ENCODE measurements at regions not wholly inside any gene's neighbourhood (a gene's known extent, or its start where the extent isn't known, plus 50 kb on each side); places are given as distances from the start of the nearest gene placed in this dataset.

- no peak for DNase-seq (ENCODE audit: low read depth, low spot score)
- Histone ChIP-seq H3K27ac (ENCODE audit: low read length) (no peak overlapping the region), H3K4me1 (ENCODE audit: control insufficient read depth, insufficient read depth, low read length) (no peaks in the 10 kb centered on the region), H3K9me3 (ENCODE audit: control insufficient read depth, insufficient read depth, low read depth, low read length) (no peaks in the 10 kb centered on the region), H3K4me3 (ENCODE audit: low read depth in 2 of 2, low read length in 2 of 2) (no peak overlapping the region), H3K36me3 (ENCODE audit: control insufficient read depth, insufficient read depth, low read length) (no peaks in the 10 kb centered on the region), H3K27me3 (ENCODE audit: control insufficient read depth, insufficient read depth, low read length) (0 out of 2 replicates have a peak, but pooled peaks cover 2% of the 10 kb centered on the region)
- no TSS peak for BruUV-seq (replicated peaks)
- intact Hi-C loops (cut with micrococcal nuclease; ENCODE audit: unreplicated experiment) (no loop called here), in situ Hi-C loops (cut with HindIII; ENCODE audit: low pct_unique_long_range_greater_than_20kb, low sequenced_read_pairs) (no loop called here)
- CTCF ChIA-PET = no interaction called here
- no peak for ATAC-seq
- POLR2A ChIA-PET = no interaction called here
- TF ChIP-seq POLR2AphosphoS5 (IDR thresholded peaks at IDR 0.05; ENCODE audit: low read depth, low read length) = no peak
- TF ChIP-seq, protein P1, sequence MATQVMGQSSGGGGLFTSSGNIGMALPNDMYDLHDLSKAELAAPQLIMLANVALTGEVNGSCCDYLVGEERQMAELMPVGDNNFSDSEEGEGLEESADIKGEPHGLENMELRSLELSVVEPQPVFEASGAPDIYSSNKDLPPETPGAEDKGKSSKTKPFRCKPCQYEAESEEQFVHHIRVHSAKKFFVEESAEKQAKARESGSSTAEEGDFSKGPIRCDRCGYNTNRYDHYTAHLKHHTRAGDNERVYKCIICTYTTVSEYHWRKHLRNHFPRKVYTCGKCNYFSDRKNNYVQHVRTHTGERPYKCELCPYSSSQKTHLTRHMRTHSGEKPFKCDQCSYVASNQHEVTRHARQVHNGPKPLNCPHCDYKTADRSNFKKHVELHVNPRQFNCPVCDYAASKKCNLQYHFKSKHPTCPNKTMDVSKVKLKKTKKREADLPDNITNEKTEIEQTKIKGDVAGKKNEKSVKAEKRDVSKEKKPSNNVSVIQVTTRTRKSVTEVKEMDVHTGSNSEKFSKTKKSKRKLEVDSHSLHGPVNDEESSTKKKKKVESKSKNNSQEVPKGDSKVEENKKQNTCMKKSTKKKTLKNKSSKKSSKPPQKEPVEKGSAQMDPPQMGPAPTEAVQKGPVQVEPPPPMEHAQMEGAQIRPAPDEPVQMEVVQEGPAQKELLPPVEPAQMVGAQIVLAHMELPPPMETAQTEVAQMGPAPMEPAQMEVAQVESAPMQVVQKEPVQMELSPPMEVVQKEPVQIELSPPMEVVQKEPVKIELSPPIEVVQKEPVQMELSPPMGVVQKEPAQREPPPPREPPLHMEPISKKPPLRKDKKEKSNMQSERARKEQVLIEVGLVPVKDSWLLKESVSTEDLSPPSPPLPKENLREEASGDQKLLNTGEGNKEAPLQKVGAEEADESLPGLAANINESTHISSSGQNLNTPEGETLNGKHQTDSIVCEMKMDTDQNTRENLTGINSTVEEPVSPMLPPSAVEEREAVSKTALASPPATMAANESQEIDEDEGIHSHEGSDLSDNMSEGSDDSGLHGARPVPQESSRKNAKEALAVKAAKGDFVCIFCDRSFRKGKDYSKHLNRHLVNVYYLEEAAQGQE (IDR thresholded peaks at IDR 0.05; ENCODE audit: insufficient read depth in 1 of 2, low read depth in 2 of 2, low read length in 1 of 2) = no peak
- TF ChIP-seq TCF7L2 (IDR thresholded peaks at IDR 0.05; ENCODE audit: low read depth, low read length) = no peak
- TF ChIP-seq, protein P2, sequence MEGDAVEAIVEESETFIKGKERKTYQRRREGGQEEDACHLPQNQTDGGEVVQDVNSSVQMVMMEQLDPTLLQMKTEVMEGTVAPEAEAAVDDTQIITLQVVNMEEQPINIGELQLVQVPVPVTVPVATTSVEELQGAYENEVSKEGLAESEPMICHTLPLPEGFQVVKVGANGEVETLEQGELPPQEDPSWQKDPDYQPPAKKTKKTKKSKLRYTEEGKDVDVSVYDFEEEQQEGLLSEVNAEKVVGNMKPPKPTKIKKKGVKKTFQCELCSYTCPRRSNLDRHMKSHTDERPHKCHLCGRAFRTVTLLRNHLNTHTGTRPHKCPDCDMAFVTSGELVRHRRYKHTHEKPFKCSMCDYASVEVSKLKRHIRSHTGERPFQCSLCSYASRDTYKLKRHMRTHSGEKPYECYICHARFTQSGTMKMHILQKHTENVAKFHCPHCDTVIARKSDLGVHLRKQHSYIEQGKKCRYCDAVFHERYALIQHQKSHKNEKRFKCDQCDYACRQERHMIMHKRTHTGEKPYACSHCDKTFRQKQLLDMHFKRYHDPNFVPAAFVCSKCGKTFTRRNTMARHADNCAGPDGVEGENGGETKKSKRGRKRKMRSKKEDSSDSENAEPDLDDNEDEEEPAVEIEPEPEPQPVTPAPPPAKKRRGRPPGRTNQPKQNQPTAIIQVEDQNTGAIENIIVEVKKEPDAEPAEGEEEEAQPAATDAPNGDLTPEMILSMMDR (IDR thresholded peaks at IDR 0.05) = no peak
- no peak for TF ChIP-seq SIN3A (IDR thresholded peaks at IDR 0.05; ENCODE audit: borderline replicate concordance, insufficient read depth, low read depth, low read length)
Observed at GRCh38 chr18:47461977-47462376, 210.5 kb upstream of the SKOR2 start.

- Histone ChIP-seq H3K4me3 (ENCODE audit: low read depth in 2 of 2, low read length in 2 of 2) (no peak overlapping the region), H3K27me3 (ENCODE audit: control insufficient read depth, insufficient read depth, low read length) (0 out of 2 replicates have a peak, but pooled peaks cover 2% of the 10 kb centered on the region), H3K27ac (ENCODE audit: low read length) (no peak overlapping the region), H3K9me3 (ENCODE audit: control insufficient read depth, insufficient read depth, low read depth, low read length) (no peaks in the 10 kb centered on the region), H3K36me3 (ENCODE audit: control insufficient read depth, insufficient read depth, low read length) (no peaks in the 10 kb centered on the region), H3K4me1 (ENCODE audit: control insufficient read depth, insufficient read depth, low read length) (no peaks in the 10 kb centered on the region)
- DNase-seq (ENCODE audit: low read depth, low spot score) = no peak
- no peak for ATAC-seq
- BruUV-seq (replicated peaks) = no TSS peak
- in situ Hi-C loops (cut with HindIII; ENCODE audit: low pct_unique_long_range_greater_than_20kb, low sequenced_read_pairs) = no loop called here
- intact Hi-C loops (cut with micrococcal nuclease; ENCODE audit: unreplicated experiment) = no loop called here
- CTCF ChIA-PET = no interaction called here
- POLR2A ChIA-PET = no interaction called here
- TF ChIP-seq, protein P1 (IDR thresholded peaks at IDR 0.05; ENCODE audit: insufficient read depth in 1 of 2, low read depth in 2 of 2, low read length in 1 of 2) = no peak
- TF ChIP-seq TCF7L2 (IDR thresholded peaks at IDR 0.05; ENCODE audit: low read depth, low read length) = no peak
- no peak for TF ChIP-seq SIN3A (IDR thresholded peaks at IDR 0.05; ENCODE audit: borderline replicate concordance, insufficient read depth, low read depth, low read length)
- TF ChIP-seq, protein P2 (IDR thresholded peaks at IDR 0.05) = no peak
- TF ChIP-seq POLR2AphosphoS5 (IDR thresholded peaks at IDR 0.05; ENCODE audit: low read depth, low read length) = no peak
Observed at GRCh38 chr18:47461406-47461948, 210.0 kb upstream of the SKOR2 start.

All from Panc1 (cell line).